ENCODE measurements at regions not wholly inside any gene's neighbourhood (a gene's known extent, or its start where the extent isn't known, plus 50 kb on each side); places are given as distances from the start of the nearest gene placed in this dataset.

- ChIA-PET CTCF (ENCODE audit: unreplicated experiment) (no interaction called here), POLR2A (interaction anchor here (1.5 to 1.7 kb wide), 2 partner anchors 11 to 14 kb away, joined by 4 to 7 read pairs; no protein-coding TSS in a partner anchor)
- intact Hi-C loops (cut with micrococcal nuclease; ENCODE audit: unreplicated experiment) = no loop called here
- Histone ChIP-seq H3K9me3 (ENCODE audit: low read length) (peaks cover 5% of the 10 kb centered on the region), H3K27ac (ENCODE audit: low read depth, low read length, poor library complexity, severe bottlenecking) (no peak overlapping the region), H4K20me1 (ENCODE audit: insufficient read depth, low read length) (no peaks in the 10 kb centered on the region), H3K4me1 (ENCODE audit: insufficient read depth, low read length, poor library complexity, severe bottlenecking) (peaks cover 5% of the 10 kb centered on the region), H2AFZ (ENCODE audit: low read length) (no peak overlapping the region), H3K4me2 (ENCODE audit: low read length) (no peak overlapping the region), H3K4me3 (ENCODE audit: low read depth, low read length, poor library complexity, severe bottlenecking) (no peak overlapping the region), H3K36me3 (ENCODE audit: insufficient read depth, low read length) (0 out of 2 replicates have a peak, but pooled peaks cover under 1% of the 10 kb centered on the region), H3K9me2 (ENCODE audit: insufficient read depth, low read length) (no peaks in the 10 kb centered on the region), H3K79me2 (ENCODE audit: insufficient read depth, low read depth, low read length) (no peaks in the 10 kb centered on the region)
- no TSS peak for BruUV-seq (replicated peaks)
- DNase-seq (ENCODE audit: low spot score) = no peak
- TF ChIP-seq EZH2phosphoT487 (IDR thresholded peaks at IDR 0.05; ENCODE audit: borderline replicate concordance, low read depth, low read length) (no peak), CTCF (conservative IDR thresholded peaks at IDR 0.05; ENCODE audit: low read length) (no peak)
Observed at GRCh38 chr2:234334151-234334550, 162.7 kb downstream of the ARL4C start.

GRCh38 chr2:234333168-234334130 lies 163.4 kb downstream of the ARL4C start:
- Histone ChIP-seq H2AFZ (ENCODE audit: low read length) (no peak overlapping the region), H4K20me1 (ENCODE audit: insufficient read depth, low read length) (no peaks in the 10 kb centered on the region), H3K4me1 (ENCODE audit: insufficient read depth, low read length, poor library complexity, severe bottlenecking) (no peaks in the 10 kb centered on the region), H3K9me2 (ENCODE audit: insufficient read depth, low read length) (no peaks in the 10 kb centered on the region), H3K4me3 (ENCODE audit: low read depth, low read length, poor library complexity, severe bottlenecking) (no peak overlapping the region), H3K9me3 (ENCODE audit: low read length) (no peaks in the 10 kb centered on the region), H3K27ac (ENCODE audit: low read depth, low read length, poor library complexity, severe bottlenecking) (no peak overlapping the region), H3K4me2 (ENCODE audit: low read length) (no peak overlapping the region), H3K36me3 (ENCODE audit: insufficient read depth, low read length) (no peaks in the 10 kb centered on the region), H3K79me2 (ENCODE audit: insufficient read depth, low read depth, low read length) (no peaks in the 10 kb centered on the region)
- ChIA-PET CTCF (ENCODE audit: unreplicated experiment) (no interaction called here), POLR2A (interaction anchor here (1.5 to 1.7 kb wide), 2 partner anchors 10 to 14 kb away, joined by 4 to 7 read pairs; no protein-coding TSS in a partner anchor)
- TF ChIP-seq CTCF (conservative IDR thresholded peaks at IDR 0.05; ENCODE audit: low read length) (no peak), EZH2phosphoT487 (IDR thresholded peaks at IDR 0.05; ENCODE audit: borderline replicate concordance, low read depth, low read length) (no peak)
- no TSS peak for BruUV-seq (replicated peaks)
- no peak for DNase-seq (ENCODE audit: low spot score)
- intact Hi-C loops (cut with micrococcal nuclease; ENCODE audit: unreplicated experiment) = no loop called here

- Histone ChIP-seq H3K27ac (ENCODE audit: low read depth, low read length, poor library complexity, severe bottlenecking) (no peak overlapping the region), H3K4me2 (ENCODE audit: low read length) (no peak overlapping the region), H3K9me3 (ENCODE audit: low read length) (no peaks in the 10 kb centered on the region), H3K36me3 (ENCODE audit: insufficient read depth, low read length) (no peaks in the 10 kb centered on the region), H3K79me2 (ENCODE audit: insufficient read depth, low read depth, low read length) (no peaks in the 10 kb centered on the region), H2AFZ (ENCODE audit: low read length) (no peak overlapping the region), H3K9me2 (ENCODE audit: insufficient read depth, low read length) (no peaks in the 10 kb centered on the region), H4K20me1 (ENCODE audit: insufficient read depth, low read length) (no peaks in the 10 kb centered on the region), H3K4me3 (ENCODE audit: low read depth, low read length, poor library complexity, severe bottlenecking) (no peak overlapping the region), H3K4me1 (ENCODE audit: insufficient read depth, low read length, poor library complexity, severe bottlenecking) (no peaks in the 10 kb centered on the region)
- no peak for DNase-seq (ENCODE audit: low spot score)
- BruUV-seq (replicated peaks) = no TSS peak
- CTCF ChIA-PET (ENCODE audit: unreplicated experiment) = no interaction called here
- no peak for TF ChIP-seq EZH2phosphoT487 (IDR thresholded peaks at IDR 0.05; ENCODE audit: borderline replicate concordance, low read depth, low read length)
- TF ChIP-seq CTCF (conservative IDR thresholded peaks at IDR 0.05; ENCODE audit: low read length) = no peak
- intact Hi-C loops (cut with micrococcal nuclease; ENCODE audit: unreplicated experiment) = no loop called here
- POLR2A ChIA-PET = no interaction called here
Observed at GRCh38 chr2:234331966-234332365, 164.9 kb downstream of the ARL4C start.
